LNCAP (cell line): ENCODE measurements at regions not wholly inside any gene's neighbourhood (a gene's known extent, or its start where the extent isn't known, plus 50 kb on each side); places are given as distances from the start of the nearest gene placed in this dataset.

Experiments
- TF ChIP-seq, protein P1 (sequence below): fragments of 450-650 bp; IDR thresholded peaks from 2 replicates; pipeline ENCODE4 v1.5.1; 2017; ENCODE audit warnings: mild to moderate bottlenecking

DNA sequence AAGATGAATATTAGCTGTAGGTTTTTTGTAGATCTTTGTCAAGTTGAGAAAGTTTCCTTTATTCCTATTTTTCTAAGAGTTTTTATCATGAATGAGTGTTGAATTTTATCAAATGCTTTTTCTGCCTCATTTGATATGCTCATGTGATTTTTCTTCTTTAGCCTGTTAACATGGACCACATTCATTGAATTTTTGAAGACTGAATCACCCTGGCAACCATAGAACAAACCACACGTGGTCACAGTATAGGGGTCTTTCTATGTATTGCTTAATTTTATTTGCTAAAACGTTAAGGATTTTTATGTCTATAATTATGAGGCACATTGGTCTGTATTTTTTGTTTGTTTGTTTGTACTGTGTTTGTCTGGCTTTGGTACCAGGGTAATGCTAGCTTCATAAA, 201.7 kb upstream of the CWC22 start:
- TF ChIP-seq, protein P1, sequence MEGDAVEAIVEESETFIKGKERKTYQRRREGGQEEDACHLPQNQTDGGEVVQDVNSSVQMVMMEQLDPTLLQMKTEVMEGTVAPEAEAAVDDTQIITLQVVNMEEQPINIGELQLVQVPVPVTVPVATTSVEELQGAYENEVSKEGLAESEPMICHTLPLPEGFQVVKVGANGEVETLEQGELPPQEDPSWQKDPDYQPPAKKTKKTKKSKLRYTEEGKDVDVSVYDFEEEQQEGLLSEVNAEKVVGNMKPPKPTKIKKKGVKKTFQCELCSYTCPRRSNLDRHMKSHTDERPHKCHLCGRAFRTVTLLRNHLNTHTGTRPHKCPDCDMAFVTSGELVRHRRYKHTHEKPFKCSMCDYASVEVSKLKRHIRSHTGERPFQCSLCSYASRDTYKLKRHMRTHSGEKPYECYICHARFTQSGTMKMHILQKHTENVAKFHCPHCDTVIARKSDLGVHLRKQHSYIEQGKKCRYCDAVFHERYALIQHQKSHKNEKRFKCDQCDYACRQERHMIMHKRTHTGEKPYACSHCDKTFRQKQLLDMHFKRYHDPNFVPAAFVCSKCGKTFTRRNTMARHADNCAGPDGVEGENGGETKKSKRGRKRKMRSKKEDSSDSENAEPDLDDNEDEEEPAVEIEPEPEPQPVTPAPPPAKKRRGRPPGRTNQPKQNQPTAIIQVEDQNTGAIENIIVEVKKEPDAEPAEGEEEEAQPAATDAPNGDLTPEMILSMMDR: no peak

GRCh38 chr2:180205621-180206235, 198.6 kb upstream of the CWC22 start:
- TF ChIP-seq, protein P1: no peak

GRCh38 chr2:180203972-180204371, 196.9 kb upstream of the CWC22 start:
- TF ChIP-seq, protein P1: no peak

- TF ChIP-seq, protein P1: no peak
Observed at GRCh38 chr2:180202467-180202951, 195.4 kb upstream of the CWC22 start.

- TF ChIP-seq, protein P1: no peak
Observed at GRCh38 chr2:180196419-180196977, 189.4 kb upstream of the CWC22 start.

- TF ChIP-seq, protein P1: no peak
Observed at GRCh38 chr2:180195847-180196246, 188.8 kb upstream of the CWC22 start.

GRCh38 chr2:180191432-180192124, 184.5 kb upstream of the CWC22 start:
- TF ChIP-seq, protein P1: no peak
